ENCODE measurements at regions not wholly inside any gene's neighbourhood (a gene's known extent, or its start where the extent isn't known, plus 50 kb on each side); places are given as distances from the start of the nearest gene placed in this dataset.

DNA sequence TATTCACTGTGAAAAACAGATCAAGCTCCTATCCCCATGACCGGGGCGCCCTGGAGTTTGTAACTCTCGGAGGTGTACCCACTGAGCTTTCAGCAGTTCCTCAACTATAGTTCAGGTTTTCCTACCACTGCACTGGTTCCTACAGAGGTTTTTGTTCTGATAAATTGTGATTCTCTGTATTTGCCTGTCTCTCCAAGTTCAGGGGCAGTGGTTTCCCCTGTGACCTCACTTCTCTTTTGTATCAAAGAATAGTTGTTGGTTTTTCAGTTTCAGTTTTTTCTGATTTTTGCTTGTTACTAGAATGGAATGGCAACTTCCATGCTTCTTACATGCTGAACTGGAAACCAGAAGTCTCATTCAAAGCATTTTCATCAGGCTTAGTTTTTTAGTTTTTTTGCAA lies 56.8 kb upstream of the PLS3 start:
- H3K4me3 ChIP-seq (ENCODE audit: low read length), result no peak overlapping the region
- TF ChIP-seq, protein P1, sequence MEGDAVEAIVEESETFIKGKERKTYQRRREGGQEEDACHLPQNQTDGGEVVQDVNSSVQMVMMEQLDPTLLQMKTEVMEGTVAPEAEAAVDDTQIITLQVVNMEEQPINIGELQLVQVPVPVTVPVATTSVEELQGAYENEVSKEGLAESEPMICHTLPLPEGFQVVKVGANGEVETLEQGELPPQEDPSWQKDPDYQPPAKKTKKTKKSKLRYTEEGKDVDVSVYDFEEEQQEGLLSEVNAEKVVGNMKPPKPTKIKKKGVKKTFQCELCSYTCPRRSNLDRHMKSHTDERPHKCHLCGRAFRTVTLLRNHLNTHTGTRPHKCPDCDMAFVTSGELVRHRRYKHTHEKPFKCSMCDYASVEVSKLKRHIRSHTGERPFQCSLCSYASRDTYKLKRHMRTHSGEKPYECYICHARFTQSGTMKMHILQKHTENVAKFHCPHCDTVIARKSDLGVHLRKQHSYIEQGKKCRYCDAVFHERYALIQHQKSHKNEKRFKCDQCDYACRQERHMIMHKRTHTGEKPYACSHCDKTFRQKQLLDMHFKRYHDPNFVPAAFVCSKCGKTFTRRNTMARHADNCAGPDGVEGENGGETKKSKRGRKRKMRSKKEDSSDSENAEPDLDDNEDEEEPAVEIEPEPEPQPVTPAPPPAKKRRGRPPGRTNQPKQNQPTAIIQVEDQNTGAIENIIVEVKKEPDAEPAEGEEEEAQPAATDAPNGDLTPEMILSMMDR (conservative IDR thresholded peaks at IDR 0.05; ENCODE audit: low read length), result no peak
- DNase-seq (ENCODE audit: low read depth), result no peak

All from AG10803 (cell line).